ENCODE measurements at regions not wholly inside any gene's neighbourhood (a gene's known extent, or its start where the extent isn't known, plus 50 kb on each side); places are given as distances from the start of the nearest gene placed in this dataset.

DNA sequence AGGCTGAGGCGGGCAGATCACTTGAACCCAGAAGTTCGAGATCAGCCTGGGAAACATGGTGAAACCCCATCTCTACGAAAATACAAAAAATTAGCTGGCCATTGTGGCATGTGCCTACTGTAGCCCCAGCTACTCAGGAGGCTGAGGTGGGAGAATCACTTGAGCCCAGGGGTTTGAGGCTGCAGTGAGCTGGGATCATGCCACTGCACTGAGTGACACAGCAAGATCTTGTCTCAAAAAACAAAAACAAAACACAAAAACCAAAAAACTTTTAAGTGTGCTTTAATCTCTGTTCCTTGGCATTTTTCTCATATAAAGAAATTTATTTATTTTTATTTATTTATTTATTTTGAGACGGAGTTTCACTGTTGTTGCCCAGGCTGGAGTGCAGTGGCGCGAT lies 208.2 kb downstream of the URB2 start:
- TF ChIP-seq, protein P1, sequence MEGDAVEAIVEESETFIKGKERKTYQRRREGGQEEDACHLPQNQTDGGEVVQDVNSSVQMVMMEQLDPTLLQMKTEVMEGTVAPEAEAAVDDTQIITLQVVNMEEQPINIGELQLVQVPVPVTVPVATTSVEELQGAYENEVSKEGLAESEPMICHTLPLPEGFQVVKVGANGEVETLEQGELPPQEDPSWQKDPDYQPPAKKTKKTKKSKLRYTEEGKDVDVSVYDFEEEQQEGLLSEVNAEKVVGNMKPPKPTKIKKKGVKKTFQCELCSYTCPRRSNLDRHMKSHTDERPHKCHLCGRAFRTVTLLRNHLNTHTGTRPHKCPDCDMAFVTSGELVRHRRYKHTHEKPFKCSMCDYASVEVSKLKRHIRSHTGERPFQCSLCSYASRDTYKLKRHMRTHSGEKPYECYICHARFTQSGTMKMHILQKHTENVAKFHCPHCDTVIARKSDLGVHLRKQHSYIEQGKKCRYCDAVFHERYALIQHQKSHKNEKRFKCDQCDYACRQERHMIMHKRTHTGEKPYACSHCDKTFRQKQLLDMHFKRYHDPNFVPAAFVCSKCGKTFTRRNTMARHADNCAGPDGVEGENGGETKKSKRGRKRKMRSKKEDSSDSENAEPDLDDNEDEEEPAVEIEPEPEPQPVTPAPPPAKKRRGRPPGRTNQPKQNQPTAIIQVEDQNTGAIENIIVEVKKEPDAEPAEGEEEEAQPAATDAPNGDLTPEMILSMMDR (IDR thresholded peaks at IDR 0.05) = no peak
- DNase-seq (no peak), ATAC-seq (no peak)
- no peak overlapping the region for H3K4me3 ChIP-seq
- no peaks in the 10 kb centered on the region for H3K9me3 ChIP-seq
- H3K4me1 ChIP-seq = no peaks in the 10 kb centered on the region
- no peak overlapping the region for H3K27ac ChIP-seq
- H3K27me3 ChIP-seq = no peaks in the 10 kb centered on the region
- no peaks in the 10 kb centered on the region for H3K36me3 ChIP-seq
- intact Hi-C loops (cut with DNase I) = no loop called here

DNA sequence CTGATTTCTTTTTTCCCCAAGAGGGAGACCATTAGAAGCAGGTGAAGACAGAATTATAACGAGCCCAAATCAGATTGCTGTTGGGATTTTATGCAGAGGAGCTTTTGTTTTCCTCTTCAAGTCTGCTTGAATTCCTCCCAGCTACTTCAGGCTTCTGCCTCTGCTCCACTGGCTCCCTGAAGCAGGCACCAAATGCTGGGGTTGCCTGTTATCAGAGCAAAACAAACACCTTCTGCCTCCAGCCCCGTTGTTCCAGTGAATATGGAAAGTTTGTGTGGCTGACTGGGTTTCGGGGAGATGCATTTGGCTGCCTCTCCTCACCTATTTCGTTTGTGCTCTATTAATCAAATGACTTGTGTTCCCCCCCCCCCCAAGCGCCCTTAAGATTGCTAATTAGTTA lies 209.2 kb downstream of the URB2 start:
- H3K36me3 ChIP-seq = no peaks in the 10 kb centered on the region
- TF ChIP-seq, protein P1 (IDR thresholded peaks at IDR 0.05) = no peak
- no peak overlapping the region for H3K27ac ChIP-seq
- no peaks in the 10 kb centered on the region for H3K4me1 ChIP-seq
- DNase-seq (no peak), ATAC-seq (no peak)
- no peaks in the 10 kb centered on the region for H3K9me3 ChIP-seq
- no peaks in the 10 kb centered on the region for H3K27me3 ChIP-seq
- no peak overlapping the region for H3K4me3 ChIP-seq
- intact Hi-C loops (cut with DNase I) = no loop called here

DNA sequence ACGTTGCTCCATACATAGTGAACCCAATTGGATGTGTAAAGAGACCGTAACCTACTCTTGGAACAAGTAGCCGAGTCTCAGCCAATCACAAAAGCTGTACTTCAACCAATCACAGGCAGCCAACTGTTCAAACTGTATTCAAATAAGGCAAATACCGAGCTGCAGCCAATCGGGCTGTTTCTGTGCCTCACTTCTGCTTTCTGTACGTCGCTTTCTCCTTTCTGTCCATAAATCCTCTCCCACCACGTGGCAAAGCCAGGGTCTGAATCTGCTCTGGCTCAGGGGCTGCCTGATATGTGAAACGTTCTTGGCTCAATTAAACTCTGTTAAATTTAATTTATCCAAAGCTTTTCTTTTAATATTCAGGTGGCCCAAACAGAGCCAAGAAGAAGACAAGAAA lies 210.3 kb downstream of the URB2 start:
- ATAC-seq (no peak), DNase-seq (no peak)
- H3K27ac ChIP-seq = no peak overlapping the region
- no peaks in the 10 kb centered on the region for H3K36me3 ChIP-seq
- intact Hi-C loops (cut with DNase I) = no loop called here
- H3K27me3 ChIP-seq = no peaks in the 10 kb centered on the region
- no peaks in the 10 kb centered on the region for H3K9me3 ChIP-seq
- TF ChIP-seq, protein P1 (IDR thresholded peaks at IDR 0.05) = no peak
- no peak overlapping the region for H3K4me3 ChIP-seq
- H3K4me1 ChIP-seq = no peaks in the 10 kb centered on the region

DNA sequence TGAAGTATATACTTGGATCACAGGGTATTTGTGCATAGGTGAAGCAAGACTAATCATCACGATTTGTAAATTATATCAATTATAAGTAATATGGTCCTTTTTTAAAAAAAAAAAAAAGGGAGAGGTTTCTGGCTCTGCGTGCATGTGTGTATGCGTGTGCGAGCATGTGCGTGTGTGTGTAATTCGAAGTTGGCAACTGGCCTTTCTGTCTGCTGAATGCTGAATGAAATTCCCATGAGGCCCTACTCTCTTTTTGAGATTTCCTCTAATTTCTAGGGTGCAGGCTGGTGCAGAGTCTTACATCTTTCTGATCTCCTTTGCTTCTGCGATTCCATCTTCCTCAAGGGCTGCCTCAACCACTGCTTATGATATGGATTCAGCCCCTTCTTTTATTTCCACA lies 212.2 kb downstream of the URB2 start:
- H3K27me3 ChIP-seq = no peaks in the 10 kb centered on the region
- H3K9me3 ChIP-seq = no peaks in the 10 kb centered on the region
- no peaks in the 10 kb centered on the region for H3K36me3 ChIP-seq
- H3K4me1 ChIP-seq = no peaks in the 10 kb centered on the region
- intact Hi-C loops (cut with DNase I) = no loop called here
- DNase-seq (no peak), ATAC-seq (no peak)
- H3K27ac ChIP-seq = no peak overlapping the region
- H3K4me3 ChIP-seq = no peak overlapping the region
- TF ChIP-seq, protein P1 (IDR thresholded peaks at IDR 0.05) = no peak

- Histone ChIP-seq H3K4me3 (no peak overlapping the region), H3K27ac (no peak overlapping the region), H3K27me3 (no peaks in the 10 kb centered on the region), H3K9me3 (no peaks in the 10 kb centered on the region), H3K36me3 (no peaks in the 10 kb centered on the region), H3K4me1 (no peaks in the 10 kb centered on the region)
- ATAC-seq (no peak), DNase-seq (no peak)
- TF ChIP-seq, protein P1 (IDR thresholded peaks at IDR 0.05) = no peak
- intact Hi-C loops (cut with DNase I) = no loop called here
These were observed 213.8 kb downstream of the URB2 start for GRCh38 chr1:229839800-229840199.

DNA sequence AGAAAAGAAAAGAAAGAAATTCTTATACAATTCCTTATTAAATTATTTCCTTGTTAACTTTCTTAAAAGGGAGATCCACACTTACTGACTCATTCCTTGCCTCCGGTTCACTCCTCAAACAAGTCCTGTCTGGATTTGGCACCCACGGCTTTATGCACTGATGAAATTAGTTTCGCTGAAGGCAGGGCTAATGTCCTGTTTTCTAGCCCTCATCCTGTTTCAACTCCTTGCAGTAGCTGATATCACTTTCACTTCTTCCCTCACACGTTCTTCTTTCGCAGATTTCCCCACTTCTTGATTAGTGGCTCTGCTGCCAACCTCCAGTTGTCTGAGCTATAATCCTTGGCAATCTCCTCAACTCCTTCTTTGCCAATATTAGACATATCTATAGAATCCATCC lies 215.2 kb downstream of the URB2 start:
- intact Hi-C loops (cut with DNase I) = no loop called here
- no peak for DNase-seq
- no peaks in the 10 kb centered on the region for H3K9me3 ChIP-seq
- H3K36me3 ChIP-seq = no peaks in the 10 kb centered on the region
- peak; percentile 42 for ATAC-seq
- no peak overlapping the region for H3K4me3 ChIP-seq
- H3K4me1 ChIP-seq = no peaks in the 10 kb centered on the region
- no peaks in the 10 kb centered on the region for H3K27me3 ChIP-seq
- H3K27ac ChIP-seq = no peak overlapping the region
- TF ChIP-seq, protein P1 (IDR thresholded peaks at IDR 0.05) = no peak
